H1 (cell line): ENCODE measurements at regions not wholly inside any gene's neighbourhood (a gene's known extent, or its start where the extent isn't known, plus 50 kb on each side); places are given as distances from the start of the nearest gene placed in this dataset.

Experiments
- CTCF ChIA-PET: fragments of 300-600 bp; sonication (Branson Sonifier 250); formaldehyde crosslinking; loops from one replicate; lab custom pipeline; 2021; ENCODE audit not compliant: partially characterized antibody; lab: Charles Lee
- POLR2A ChIA-PET: fragments of 300-600 bp; sonication (Branson Sonifier 250); formaldehyde crosslinking; loops from one replicate; lab custom pipeline; 2021; ENCODE audit warnings: inconsistent platforms; ENCODE audit not compliant: partially characterized antibody; lab: Charles Lee
- DNase-seq, 2 experiments: peaks; one replicate each; pipeline versions ENCODE4 v3.0.0 to v3.0.0-alpha.2; 2010 to 2022; ENCODE audit warnings: low spot score in 2 of 2, low read depth in 1 of 2, mixed read lengths in 1 of 2
- FAIRE-seq: peaks from 2 replicates; lab custom pipeline; 2011; peaks lifted over from hg19 to GRCh38; lab: Jason Lieb, UNC
- H2AFZ ChIP-seq: 2 replicates; pipeline ENCODE4 v1.8.1; 2012; ENCODE audit warnings: low read length, inconsistent platforms
- H2AK5ac ChIP-seq: 2 replicates; pipeline ENCODE4 v1.6.1; 2013; ENCODE audit warnings: low read depth, low read length
- H2BK120ac ChIP-seq: replicated peaks from 2 replicates; pipeline ENCODE3; 2013; ENCODE audit warnings: low read depth, low read length, inconsistent platforms
- H2BK12ac ChIP-seq: 2 replicates; pipeline ENCODE4 v1.6.1; 2013; ENCODE audit warnings: low read depth, low read length
- H2BK15ac ChIP-seq: 2 replicates; pipeline ENCODE4 v1.6.1; 2013; ENCODE audit warnings: low read length
- H2BK20ac ChIP-seq: 2 replicates; pipeline ENCODE4 v1.6.1; 2013; ENCODE audit warnings: low read length
- H2BK5ac ChIP-seq: 2 replicates; pipeline ENCODE4 v1.6.1; 2013; ENCODE audit warnings: low read depth, low read length
- H3K14ac ChIP-seq: 2 replicates; pipeline ENCODE4 v1.6.1; 2013; ENCODE audit warnings: inconsistent platforms; ENCODE audit not compliant: insufficient read length
- H3K18ac ChIP-seq: 2 replicates; pipeline ENCODE4 v1.6.1; 2013; ENCODE audit warnings: low read length; ENCODE audit errors: extremely low read depth
- H3K23ac ChIP-seq: 2 replicates; pipeline ENCODE4 v1.6.1; 2013; ENCODE audit warnings: inconsistent platforms; ENCODE audit not compliant: insufficient read length
- H3K23me2 ChIP-seq: 2 replicates; pipeline ENCODE4 v1.6.1; 2013; ENCODE audit warnings: low read depth, low read length
- H3K27ac ChIP-seq: 2 replicates; pipeline ENCODE4 v1.6.1; 2011; ENCODE audit warnings: low read depth, low read length, inconsistent platforms
- H3K27me3 ChIP-seq, 4 experiments: replicated peaks in 1 of 4; 1 replicate in 1 of 4; 2 replicates in 3 of 4; pipeline versions ENCODE4 v1.6.1 to v1.8.1; 2011 to 2013; ENCODE audit warnings: low read length in 3 of 4, mild to moderate bottlenecking in 3 of 4, inconsistent platforms in 2 of 4, mixed read lengths in 2 of 4, moderate library complexity in 1 of 4; ENCODE audit not compliant: control insufficient read depth in 3 of 4, insufficient read depth in 3 of 4; ENCODE audit errors: extremely low read depth in 1 of 4
- H3K36me3 ChIP-seq, 4 experiments: 2 replicates each; pipeline versions ENCODE4 v1.6.1 to v1.8.1; 2011 to 2013; ENCODE audit warnings: mild to moderate bottlenecking in 4 of 4, low read length in 3 of 4, moderate library complexity in 2 of 4, control low read depth in 1 of 4, inconsistent platforms in 1 of 4; ENCODE audit not compliant: insufficient read depth in 4 of 4, control insufficient read depth in 2 of 4
- H3K4ac ChIP-seq: replicated peaks from 2 replicates; pipeline ENCODE3; 2013; ENCODE audit warnings: low read length, low read depth, mixed read lengths, inconsistent platforms; ENCODE audit not compliant: insufficient read length
- H3K4me1 ChIP-seq, 4 experiments: replicated peaks in 1 of 4; 1 replicate in 1 of 4; 2 replicates in 3 of 4; pipeline versions ENCODE4 v1.6.1 to v1.8.1; 2011 to 2013; ENCODE audit warnings: low read length in 3 of 4, inconsistent platforms in 2 of 4, mixed read lengths in 1 of 4; ENCODE audit not compliant: insufficient read depth in 4 of 4, control insufficient read depth in 3 of 4
- H3K4me2 ChIP-seq, 2 experiments: 2 replicates each; pipeline versions ENCODE4 v1.6.1 to v1.8.1; 2011 to 2013; ENCODE audit warnings: low read depth in 2 of 2, low read length in 2 of 2, control low read depth in 1 of 2, inconsistent platforms in 1 of 2, mild to moderate bottlenecking in 1 of 2; ENCODE audit not compliant: insufficient read depth in 1 of 2
- H3K4me3 ChIP-seq, 4 experiments: fragments of 200-600, 300-600 bp in 1 of 4; sonication (generic), shearing (Covaris generic), sonication (Bioruptor Twin) in 1 of 4; 2 replicates each; pipeline versions ENCODE4 v1.5.1 to v1.8.1; 2011 to 2016; ENCODE audit warnings: low read length in 4 of 4, low read depth in 3 of 4, control low read depth in 2 of 4, inconsistent platforms in 2 of 4, mild to moderate bottlenecking in 2 of 4, mixed read lengths in 1 of 4, moderate library complexity in 1 of 4; ENCODE audit not compliant: insufficient read depth in 2 of 4; ENCODE audit errors: extremely low read depth in 1 of 4
- H3K56ac ChIP-seq: replicated peaks from 2 replicates; pipeline ENCODE3; 2013; ENCODE audit warnings: low read depth, mild to moderate bottlenecking, mixed read lengths, low read length, inconsistent platforms; ENCODE audit not compliant: insufficient read length
- H3K79me1 ChIP-seq: 2 replicates; pipeline ENCODE4 v1.6.1; 2013; ENCODE audit warnings: low read depth, low read length, control low read depth
- H3K79me2 ChIP-seq, 2 experiments: 2 replicates each; pipeline versions ENCODE4 v1.6.1 to v1.8.1; 2012 to 2013; ENCODE audit warnings: low read length in 2 of 2, mild to moderate bottlenecking in 2 of 2, inconsistent platforms in 1 of 2; ENCODE audit not compliant: insufficient read depth in 2 of 2, control insufficient read depth in 1 of 2
- H3K9ac ChIP-seq, 4 experiments: replicated peaks in 1 of 4; 1 replicate in 1 of 4; 2 replicates in 3 of 4; pipeline versions ENCODE4 v1.6.1 to v1.8.1; 2011 to 2013; ENCODE audit warnings: low read depth in 3 of 4, low read length in 3 of 4, control low read depth in 2 of 4, mild to moderate bottlenecking in 2 of 4, moderate library complexity in 2 of 4, inconsistent platforms in 1 of 4; ENCODE audit errors: extremely low read depth in 1 of 4
- H3K9me3 ChIP-seq, 2 experiments: 2 replicates each; pipeline versions ENCODE4 v1.6.1 to v1.8.1; 2012 to 2013; ENCODE audit warnings: mild to moderate bottlenecking in 2 of 2, moderate library complexity in 2 of 2, control low read depth in 1 of 2, inconsistent platforms in 1 of 2, low read depth in 1 of 2, low read length in 1 of 2, mixed read lengths in 1 of 2; ENCODE audit not compliant: insufficient read depth in 2 of 2
- H4K20me1 ChIP-seq, 2 experiments: replicated peaks in 1 of 2; 2 replicates each; pipeline versions ENCODE3 to v1.8.1; 2011 to 2013; ENCODE audit warnings: inconsistent platforms in 2 of 2, low read length in 2 of 2, mild to moderate bottlenecking in 1 of 2; ENCODE audit not compliant: insufficient read depth in 2 of 2, control insufficient read depth in 1 of 2
- H4K5ac ChIP-seq: 2 replicates; pipeline ENCODE4 v1.6.1; 2013; ENCODE audit warnings: low read length, low read depth, mixed read lengths, inconsistent platforms; ENCODE audit not compliant: insufficient read length
- H4K8ac ChIP-seq: 2 replicates; pipeline ENCODE4 v1.8.0; 2013; ENCODE audit warnings: mild to moderate bottlenecking, moderate library complexity, low read length, inconsistent platforms; ENCODE audit not compliant: insufficient read depth; ENCODE audit errors: extremely low read depth
- H4K91ac ChIP-seq: replicated peaks from 2 replicates; pipeline ENCODE3; 2013; ENCODE audit warnings: low read length, mixed read lengths, inconsistent platforms; ENCODE audit not compliant: insufficient read length
- ASH2L ChIP-seq: fragments of 200-600, 300-600 bp; sonication (generic); IDR thresholded peaks from one replicate; pipeline ENCODE4 v1.7.1; 2017; ENCODE audit warnings: low read length
- CBX8 ChIP-seq: fragments of 300-800, 300-1000 bp; sonication (generic); IDR thresholded peaks from 2 replicates; pipeline ENCODE4 v1.7.1; 2016; ENCODE audit warnings: low read depth, low read length, borderline replicate concordance
- CTCF ChIP-seq, 3 experiments: IDR thresholded peaks; 1 replicate in 2 of 3; 2 replicates in 1 of 3; pipeline versions ENCODE4 v1.5.1 to v1.6.1; 2011; ENCODE audit warnings: low read length in 3 of 3, mild to moderate bottlenecking in 3 of 3, inconsistent platforms in 2 of 3, low read depth in 1 of 3, moderate library complexity in 1 of 3; ENCODE audit not compliant: insufficient read depth in 1 of 3; ENCODE audit errors: control extremely low read depth in 1 of 3
- FOSL1 ChIP-seq: IDR thresholded peaks from 2 replicates; pipeline ENCODE4 v1.6.1; 2011; ENCODE audit warnings: mild to moderate bottlenecking, low read depth, low read length, moderate library complexity; ENCODE audit not compliant: insufficient read depth
- GTF2F1 ChIP-seq: IDR thresholded peaks from 2 replicates; pipeline ENCODE4 v1.6.1; 2012; ENCODE audit warnings: low read depth, low read length, improper control_type of control experiment, borderline replicate concordance
- NRF1 ChIP-seq: IDR thresholded peaks from 2 replicates; pipeline ENCODE4 v1.6.1; 2011; ENCODE audit warnings: mild to moderate bottlenecking, low read depth, low read length, improper control_type of control experiment
- POU5F1 ChIP-seq: IDR thresholded peaks from 2 replicates; pipeline ENCODE4 v1.6.1; 2011; ENCODE audit warnings: low read depth, mild to moderate bottlenecking, low read length, moderate library complexity
- RFX5 ChIP-seq: IDR thresholded peaks from 2 replicates; pipeline ENCODE4 v1.6.1; 2011; ENCODE audit warnings: low read depth, low read length, improper control_type of control experiment, borderline replicate concordance
- SIN3A ChIP-seq, 2 experiments: IDR thresholded peaks in 1 of 2; conservative IDR thresholded peaks in 1 of 2; 2 replicates each; pipeline ENCODE4 v1.6.1; 2011 to 2012; ENCODE audit warnings: low read length in 2 of 2, improper control_type of control experiment in 1 of 2, low read depth in 1 of 2, mild to moderate bottlenecking in 1 of 2
- SP1 ChIP-seq: IDR thresholded peaks from 2 replicates; pipeline ENCODE4 v1.6.1; 2011; ENCODE audit warnings: low read depth, low read length
- SUZ12 ChIP-seq: fragments of 200-600 bp; sonication (generic); IDR thresholded peaks from 2 replicates; pipeline ENCODE4 v1.6.1; 2012; ENCODE audit warnings: mild to moderate bottlenecking, inconsistent platforms, low read length, moderate library complexity, mixed read lengths
- WGBS, 2 experiments: shearing (Covaris generic) in 1 of 2; methylation state at CpG; one replicate each; pipeline versions ENCODE4 v1.1.6 to v1.1.7; 2013 to 2015; ENCODE audit warnings: low lambda C conversion rate in 2 of 2, mixed read lengths in 2 of 2, inconsistent platforms in 1 of 2, low coverage in 1 of 2, missing lambda C conversion rate in 1 of 2; ENCODE audit not compliant: insufficient replicate concordance in 2 of 2, insufficient coverage in 1 of 2, insufficient read length in 1 of 2; ENCODE audit errors: extremely low coverage in 1 of 2, missing lambda C conversion rate in 1 of 2; 5-methylcytosine and 5-hydroxymethylcytosine counted together

- peaks cover 0 to 3% (median 0%) of the 10 kb centered on the region in 4 experiments; a peak in 1 of 7 replicates for H3K4me1 ChIP-seq
- CTCF ChIA-PET, result interaction anchor here (0.7 to 3.3 kb wide), 12 partner anchors 16 to 379 kb away, joined by 3 to 19 read pairs (median 3); no protein-coding TSS in a partner anchor
- no peak overlapping the region for H4K8ac ChIP-seq
- no peak overlapping the region for H3K14ac ChIP-seq
- no peak overlapping the region for H3K18ac ChIP-seq
- H4K20me1 ChIP-seq, result no peaks in the 10 kb centered on the region
- no peak overlapping the region for H2BK20ac ChIP-seq
- POLR2A ChIA-PET, result no interaction called here
- H3K4me3 ChIP-seq, result no peak overlapping the region
- H2BK12ac ChIP-seq, result no peak overlapping the region
- H3K56ac ChIP-seq, result no peak overlapping the region
- no peak overlapping the region for H4K91ac ChIP-seq
- no peak overlapping the region for H2BK120ac ChIP-seq
- H2BK5ac ChIP-seq, result no peak overlapping the region
- no peaks in the 10 kb centered on the region for H3K79me2 ChIP-seq
- TF ChIP-seq CBX8, result no peak
- TF ChIP-seq SIN3A (conservative IDR thresholded peaks at IDR 0.05 in 1 of 2, IDR thresholded peaks at IDR 0.05 in 1 of 2; ENCODE audit: low read depth in 1 of 2, low read length in 2 of 2), result no peak
- no peak for TF ChIP-seq ASH2L
- TF ChIP-seq RFX5, result no peak
- TF ChIP-seq GTF2F1, result no peak
- no peak for TF ChIP-seq FOSL1
- no peak for TF ChIP-seq SUZ12
- no peak for TF ChIP-seq SP1
- TF ChIP-seq CTCF (IDR thresholded peaks at IDR 0.05; ENCODE audit: control extremely low read depth in 1 of 3, insufficient read depth in 1 of 3, low read depth in 1 of 3, low read length in 3 of 3), result no peak
- TF ChIP-seq NRF1, result no peak
- no peak for TF ChIP-seq POU5F1
- no peak overlapping the region for H3K9ac ChIP-seq
- no peak overlapping the region for H4K5ac ChIP-seq
- no peak for FAIRE-seq
- no peak overlapping the region for H3K4me2 ChIP-seq
- no peak overlapping the region for H2BK15ac ChIP-seq
- no peak overlapping the region for H3K4ac ChIP-seq
- H3K23me2 ChIP-seq, result no peaks in the 10 kb centered on the region
- no peaks in the 10 kb centered on the region for H3K27me3 ChIP-seq
- 96% methylated on average over 1 of the region's 1 CpG; no CpG with 5 or more reads in 1 of the 2 experiments for WGBS, 2 experiments
- no peak for DNase-seq
- H3K36me3 ChIP-seq, result no peaks in the 10 kb centered on the region
- no peak overlapping the region for H2AK5ac ChIP-seq
- no peak overlapping the region for H2AFZ ChIP-seq
- no peaks in the 10 kb centered on the region for H3K79me1 ChIP-seq
- H3K9me3 ChIP-seq, result no peaks in the 10 kb centered on the region
- H3K23ac ChIP-seq, result no peak overlapping the region
- no peak overlapping the region for H3K27ac ChIP-seq
Observed at GRCh38 chr4:156293657-156294297, 340.1 kb upstream of the CTSO start.
